GM04504 (cell line): ENCODE measurements at regions not wholly inside any gene's neighbourhood (a gene's known extent, or its start where the extent isn't known, plus 50 kb on each side); places are given as distances from the start of the nearest gene placed in this dataset.
"Not testable (repeated sequence)": the region's sequence is repeated elsewhere in the genome, so short reads cannot be mapped to it uniquely, and the experiment has no call there.

ENCODE experiments used
- DNase-seq: peaks from one replicate; pipeline ENCODE4 v3.0.0-alpha.2; 2012; ENCODE audit warnings: low read depth

GRCh38 chr2:53493210-53493609 lies 274.4 kb upstream of the CHAC2 start:
- no peak for DNase-seq

DNA sequence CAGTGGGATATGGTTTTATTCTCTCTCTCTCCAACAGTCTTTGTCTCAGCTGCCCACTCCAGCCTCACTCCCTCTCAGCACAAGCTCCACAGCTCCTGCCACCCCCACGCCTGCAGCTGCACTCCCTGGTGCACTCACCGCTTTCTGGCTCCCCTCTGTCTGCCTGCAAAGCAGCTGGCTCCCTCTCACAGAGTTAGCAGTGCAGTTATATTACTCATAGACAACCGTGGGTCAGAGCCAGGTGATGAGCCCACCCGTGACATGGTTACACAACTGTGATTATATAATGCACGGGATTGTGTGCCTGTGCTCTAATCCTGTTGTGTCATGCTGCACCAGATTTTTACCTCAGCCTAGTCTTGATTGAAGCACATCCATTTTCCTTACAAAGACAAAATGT lies 276.9 kb upstream of the CHAC2 start:
- DNase-seq = peak; percentile 56

DNA sequence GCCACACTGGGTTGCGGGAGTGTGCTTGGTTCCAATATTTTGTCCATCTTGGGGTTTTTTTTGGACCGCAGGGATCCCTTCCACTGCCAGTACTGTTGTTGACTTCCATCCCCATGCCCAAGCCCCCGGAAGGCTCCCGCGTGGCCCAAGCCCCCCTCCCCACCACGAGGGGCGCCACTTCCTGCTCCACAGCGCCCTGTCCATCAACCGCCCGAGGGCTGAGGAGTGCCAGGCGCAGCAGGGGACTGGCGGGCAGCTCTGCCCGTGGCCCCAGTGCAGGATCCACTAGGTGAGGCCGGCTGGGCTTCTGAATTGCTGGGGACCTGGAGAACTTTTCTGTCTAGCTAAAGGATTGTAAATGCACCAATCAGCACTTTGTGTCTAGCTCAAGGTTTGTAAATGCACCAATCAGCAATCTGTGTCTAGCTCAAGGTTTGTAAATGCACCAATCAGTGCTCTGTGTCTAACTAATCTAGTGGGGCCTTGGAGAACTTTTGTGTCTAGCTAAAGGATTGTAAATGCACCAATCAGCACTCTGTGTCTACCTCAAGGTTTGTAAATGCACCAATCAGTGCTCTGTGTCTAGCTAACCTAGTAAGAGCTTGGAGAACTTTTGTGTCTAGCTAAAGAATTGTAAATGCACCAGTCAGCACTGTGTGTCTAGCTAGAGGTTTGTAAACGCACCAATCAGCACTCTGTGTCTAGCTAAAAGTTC lies 281.3 kb upstream of the CHAC2 start:
- DNase-seq = not testable (repeated sequence)

GRCh38 chr2:53485021-53485728 lies 282.4 kb upstream of the CHAC2 start:
- DNase-seq = no peak

GRCh38 chr2:53484531-53484930 lies 283.1 kb upstream of the CHAC2 start:
- DNase-seq = no peak

DNA sequence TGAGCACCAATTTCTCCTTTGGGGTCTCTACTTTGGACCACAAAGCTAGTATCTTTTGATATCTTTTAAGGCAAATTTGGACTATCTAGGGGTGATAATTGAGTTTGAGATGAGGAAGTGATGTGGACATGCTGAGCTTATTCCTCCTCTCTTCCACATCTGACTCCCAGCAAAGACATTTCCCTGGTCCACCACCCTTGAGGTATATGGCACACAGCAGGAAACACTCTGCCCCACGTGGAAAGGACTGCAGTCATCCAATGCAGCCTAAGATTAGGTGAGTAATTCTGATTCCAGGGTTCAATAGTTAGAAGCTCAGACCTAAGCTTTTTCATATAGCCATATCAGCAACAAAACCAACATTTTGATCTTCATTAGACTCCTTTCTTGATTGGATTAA lies 290.1 kb upstream of the CHAC2 start:
- DNase-seq = no peak

DNA sequence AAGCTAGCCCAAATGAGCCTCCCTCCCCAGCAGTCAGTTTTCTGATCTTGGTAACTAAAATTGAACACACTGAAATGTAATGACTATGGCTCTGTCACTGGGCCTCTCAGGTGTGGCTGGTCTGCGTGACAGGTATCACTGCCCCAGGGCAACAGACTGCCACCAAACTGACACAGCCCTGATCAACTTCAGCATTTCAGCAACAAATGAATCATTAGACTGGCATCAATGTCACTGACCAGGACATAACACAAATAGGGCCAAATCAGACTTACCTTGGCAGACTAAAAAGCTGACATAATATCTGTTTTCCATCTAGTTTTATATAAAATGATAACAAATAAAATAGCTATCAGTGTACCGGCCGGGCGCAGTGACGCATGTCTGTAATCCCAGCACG lies 290.8 kb upstream of the CHAC2 start:
- no peak for DNase-seq

DNA sequence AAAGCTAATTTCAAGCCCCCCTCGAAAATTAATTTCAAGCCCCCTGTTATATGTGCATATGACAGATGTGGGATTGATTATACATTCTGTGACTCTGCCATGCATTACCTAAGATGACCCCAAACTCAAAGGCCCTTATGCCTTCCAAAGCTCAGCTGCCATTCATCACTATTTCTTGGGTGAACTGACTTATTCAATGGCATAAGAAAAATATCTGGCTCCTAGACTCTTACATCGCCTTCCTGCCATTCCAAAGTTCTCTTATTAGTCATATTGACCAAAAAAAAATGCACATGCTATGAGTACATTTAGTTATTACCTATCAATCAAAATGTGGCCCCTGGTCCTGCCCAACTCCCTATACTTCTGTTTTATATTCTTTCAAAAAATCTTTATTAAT lies 291.8 kb upstream of the CHAC2 start:
- no peak for DNase-seq

GRCh38 chr2:53475321-53475720 lies 292.3 kb upstream of the CHAC2 start:
- peak; percentile 56 for DNase-seq

DNA sequence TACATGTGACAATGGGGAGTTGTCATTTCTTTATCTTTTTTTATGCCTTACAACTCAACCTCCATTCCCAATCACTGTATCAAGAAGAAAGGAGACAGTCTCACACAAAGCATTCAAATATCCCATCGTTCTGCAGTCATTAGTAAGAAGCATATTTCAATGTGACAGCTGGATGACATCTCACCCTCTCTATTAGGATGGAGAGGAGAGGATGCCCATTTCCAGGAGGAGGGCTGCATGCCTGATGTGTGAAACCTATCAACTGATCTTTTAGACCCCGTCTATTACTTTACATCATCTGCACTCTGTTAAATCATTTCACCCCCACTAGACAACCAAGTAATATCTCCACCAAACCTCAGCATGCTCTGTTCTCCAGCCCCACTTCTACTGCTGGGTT lies 292.7 kb upstream of the CHAC2 start:
- no peak for DNase-seq

- DNase-seq = no peak
Observed at GRCh38 chr2:53473775-53474311, 293.8 kb upstream of the CHAC2 start.

DNA sequence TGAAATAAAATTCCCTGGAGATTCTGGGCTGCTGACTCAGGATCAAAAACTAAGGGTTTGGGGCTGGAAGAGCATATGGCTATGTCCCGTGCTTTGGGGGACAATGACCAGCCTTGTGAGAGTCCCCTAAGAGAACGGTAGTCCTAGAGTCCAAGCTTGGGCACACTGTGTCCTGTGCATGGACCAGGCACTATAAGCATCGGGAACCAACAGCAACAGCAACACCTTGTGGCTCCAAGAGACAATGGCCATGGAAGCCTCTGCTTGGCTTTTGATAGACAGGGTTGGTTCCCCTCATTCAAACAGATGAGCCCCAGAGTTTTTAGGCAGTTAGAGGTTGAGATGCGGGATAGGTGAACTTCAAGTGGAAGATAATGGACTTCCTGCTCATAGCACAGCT lies 294.4 kb upstream of the CHAC2 start:
- no peak for DNase-seq

DNA sequence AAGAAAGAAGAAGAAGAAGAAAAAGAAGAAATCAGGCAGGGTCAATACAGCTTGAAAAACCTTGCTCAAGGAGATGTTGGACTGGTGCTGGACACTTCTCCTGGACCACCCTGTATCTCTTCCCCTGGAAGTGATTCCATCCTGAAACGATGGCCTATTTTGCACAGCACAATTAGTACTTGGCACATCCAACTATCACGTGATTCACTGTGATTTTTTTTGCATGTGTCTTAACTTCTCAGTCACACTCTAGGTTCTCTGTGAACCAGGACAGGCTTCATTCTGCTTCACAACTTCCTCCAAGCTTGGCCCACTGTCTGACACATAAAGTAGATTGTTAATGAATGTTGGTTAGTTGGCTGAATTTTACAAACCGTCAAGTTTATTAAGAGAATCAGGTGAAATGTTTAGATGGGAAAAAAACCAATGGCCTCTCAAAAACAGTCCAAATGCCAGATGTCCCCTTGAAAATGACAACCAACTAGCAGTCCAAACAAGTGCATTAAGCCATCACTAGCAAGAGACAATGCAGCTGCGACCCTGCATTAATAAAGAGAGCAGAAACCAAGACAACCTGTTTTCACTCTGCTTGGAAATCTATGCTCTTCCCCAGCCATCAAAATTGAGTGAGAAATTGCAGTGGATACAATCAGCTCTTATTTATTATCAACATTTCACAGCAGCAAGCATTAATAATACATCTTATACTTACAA lies 300.0 kb upstream of the CHAC2 start:
- no peak for DNase-seq

DNA sequence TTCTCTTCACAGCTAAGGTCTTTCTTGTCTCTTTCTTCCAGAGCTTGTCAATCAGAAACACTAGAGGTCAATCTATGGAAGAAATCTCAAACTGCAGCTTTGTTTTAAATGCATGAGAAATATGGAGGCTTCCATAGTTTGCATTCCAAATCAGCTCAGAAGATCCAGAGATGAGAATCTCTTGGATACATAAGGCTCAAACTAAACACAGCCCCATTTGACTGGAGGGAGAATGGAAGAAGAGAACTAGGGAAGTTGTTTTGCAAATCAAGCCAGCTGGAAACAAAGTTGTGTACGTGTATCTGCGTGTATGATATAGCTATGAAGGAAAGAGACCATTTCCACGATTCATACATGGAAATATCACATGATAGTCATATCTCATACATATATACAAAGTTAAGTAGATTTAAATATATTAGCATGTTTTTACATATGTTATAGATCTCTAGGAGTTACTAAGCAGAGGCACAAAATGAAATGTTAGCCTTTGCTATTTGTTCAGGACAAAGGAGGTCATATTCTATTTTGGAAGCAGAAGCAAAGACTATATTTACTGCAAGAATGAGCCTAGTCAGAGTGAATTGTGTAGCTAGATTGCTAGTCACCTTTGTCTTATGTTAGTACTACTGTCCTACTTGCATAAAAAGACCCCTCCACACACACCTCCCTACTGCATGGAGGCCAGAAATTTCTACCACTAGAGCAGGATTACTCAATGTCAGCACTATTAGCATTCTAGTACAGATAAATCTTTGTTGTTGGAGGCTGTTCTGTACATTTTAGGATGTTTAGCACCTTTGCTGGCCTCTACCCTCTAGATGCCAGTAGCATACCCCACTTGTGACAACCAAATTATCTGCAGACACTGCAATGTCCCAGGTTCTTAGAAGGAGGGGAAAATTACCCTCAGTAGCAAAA lies 303.5 kb upstream of the CHAC2 start:
- no peak for DNase-seq

DNA sequence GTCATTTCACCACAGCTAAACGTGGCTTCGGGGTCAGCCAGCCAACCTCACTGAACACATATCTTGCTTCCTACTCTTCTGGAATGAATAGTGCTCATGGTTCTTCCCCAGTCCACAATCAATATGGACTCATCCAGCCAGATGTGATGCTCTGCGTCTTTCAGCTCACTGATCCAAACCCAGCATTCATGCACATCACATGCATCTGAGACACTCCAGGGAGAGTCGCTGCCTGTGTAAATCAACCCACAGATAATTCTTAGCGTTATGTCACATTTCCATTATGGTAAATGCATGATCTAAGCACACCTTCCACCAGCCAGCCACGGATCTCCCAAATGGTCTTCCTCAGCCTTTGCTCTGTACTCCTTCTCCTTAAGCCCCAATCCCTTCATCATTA lies 306.7 kb upstream of the CHAC2 start:
- no peak for DNase-seq

GRCh38 chr2:53460347-53460746 lies 307.3 kb upstream of the CHAC2 start:
- no peak for DNase-seq

DNA sequence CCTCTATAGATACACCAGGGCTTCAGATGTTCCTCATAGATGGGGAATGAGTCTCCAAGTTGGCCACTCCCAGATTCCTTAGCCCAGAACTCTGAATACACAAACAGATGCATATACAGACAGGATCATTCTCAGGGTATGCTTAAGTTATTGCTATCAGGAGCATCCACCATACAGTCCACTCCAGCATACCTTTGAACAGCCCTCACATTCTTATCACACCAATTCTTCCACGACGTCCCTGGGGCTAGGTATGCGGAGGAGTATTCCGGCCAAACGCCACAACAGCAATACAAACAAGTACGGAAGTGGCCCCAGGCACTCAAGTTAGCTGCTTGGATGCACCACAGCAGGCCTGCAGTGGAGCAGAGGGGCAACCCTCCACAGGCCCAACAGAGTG lies 312.5 kb upstream of the CHAC2 start:
- DNase-seq = no peak

GRCh38 chr2:53452957-53453748 lies 314.5 kb upstream of the CHAC2 start:
- DNase-seq = no peak

GRCh38 chr2:53452400-53452799 lies 315.2 kb upstream of the CHAC2 start:
- no peak for DNase-seq

- no peak for DNase-seq
Observed at GRCh38 chr2:53450923-53451322, 316.7 kb upstream of the CHAC2 start.

DNA sequence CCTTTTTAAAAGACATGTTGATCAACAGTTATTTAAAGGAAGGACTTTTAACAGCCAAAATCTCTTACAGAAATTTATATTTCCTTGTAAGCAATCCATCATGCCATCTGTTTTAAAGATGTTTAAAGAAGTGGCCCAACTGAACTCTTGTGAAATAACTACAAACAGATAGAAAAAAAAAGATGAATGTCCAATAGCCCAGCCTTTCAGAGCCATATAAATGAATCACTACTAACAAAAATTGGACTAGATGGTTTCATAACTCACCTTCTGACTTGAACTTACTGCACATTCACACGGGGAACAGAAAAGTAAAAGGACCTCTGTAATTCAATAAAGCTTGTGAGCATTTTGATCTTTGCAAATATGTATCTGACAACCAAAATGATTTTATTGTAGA lies 319.0 kb upstream of the CHAC2 start:
- peak; percentile 47 for DNase-seq
